Stimulated activated CD8-positive, alpha-beta memory T cell treated with anti-CD3 and anti-CD28 coated beads, Interleukin-2, amount 100 ng/mL, for 1 hour (primary cell): ENCODE measurements at regions not wholly inside any gene's neighbourhood (a gene's known extent, or its start where the extent isn't known, plus 50 kb on each side); places are given as distances from the start of the nearest gene placed in this dataset.
"Not testable (repeated sequence)": the region's sequence is repeated elsewhere in the genome, so short reads cannot be mapped to it uniquely, and the experiment has no call there.

Source experiments
- DNase-seq, 2 donors: peaks; one replicate each; pipeline ENCODE4 v3.0.0-alpha.2; 2020; ENCODE audit warnings: low read depth in 2 of 2

GRCh38 chr12:25424211-25424731, 128.8 kb downstream of the LMNTD1 start:
- no peak for DNase-seq

GRCh38 chr12:25423355-25424050, 129.6 kb downstream of the LMNTD1 start:
- DNase-seq: no peak

GRCh38 chr12:25422241-25422640, 130.8 kb downstream of the LMNTD1 start:
- DNase-seq: no peak

GRCh38 chr12:25421651-25422167, 131.4 kb downstream of the LMNTD1 start:
- no peak for DNase-seq

- no peak for DNase-seq
Measured at GRCh38 chr12:25420116-25420515, 133.0 kb downstream of the LMNTD1 start.

GRCh38 chr12:25419595-25419994, 133.5 kb downstream of the LMNTD1 start:
- DNase-seq: no peak

GRCh38 chr12:25417071-25417470, 136.0 kb downstream of the LMNTD1 start:
- DNase-seq: no peak

- DNase-seq: no peak
Measured at GRCh38 chr12:25416516-25416915, 136.6 kb downstream of the LMNTD1 start.

- no peak for DNase-seq
Measured at GRCh38 chr12:25415004-25415403, 138.1 kb downstream of the LMNTD1 start.

GRCh38 chr12:25412735-25413134, 140.3 kb downstream of the LMNTD1 start:
- no peak for DNase-seq

GRCh38 chr12:25404955-25405354, 148.1 kb downstream of the LMNTD1 start:
- DNase-seq: no peak

- no peak for DNase-seq
Measured at GRCh38 chr12:25401547-25402345, 151.0 kb upstream of the KRAS start.

- no peak for DNase-seq
Measured at GRCh38 chr12:25397001-25397400, 146.3 kb upstream of the KRAS start.

- DNase-seq: no peak
Measured at GRCh38 chr12:25395227-25395626, 144.5 kb upstream of the KRAS start.

- not testable (repeated sequence) for DNase-seq
Measured at GRCh38 chr12:25394775-25395174, 144.0 kb upstream of the KRAS start.

GRCh38 chr12:25394025-25394424, 143.3 kb upstream of the KRAS start:
- DNase-seq: no peak

GRCh38 chr12:25391346-25391745, 140.6 kb upstream of the KRAS start:
- not testable (repeated sequence) for DNase-seq

- no peak for DNase-seq
Measured at GRCh38 chr12:25388183-25388582, 137.5 kb upstream of the KRAS start.

- DNase-seq: no peak
Measured at GRCh38 chr12:25387732-25388050, 137.0 kb upstream of the KRAS start.

- peak; percentile 50 to 65 for DNase-seq
Measured at GRCh38 chr12:25386831-25387731, 136.4 kb upstream of the KRAS start.

GRCh38 chr12:25384893-25385248, 134.1 kb upstream of the KRAS start:
- DNase-seq: no peak
